Smooth muscle cell (in vitro differentiated cells): ENCODE measurements at regions not wholly inside any gene's neighbourhood (a gene's known extent, or its start where the extent isn't known, plus 50 kb on each side); places are given as distances from the start of the nearest gene placed in this dataset.

Experiments
- DNase-seq: peaks from one replicate; lab custom pipeline; 2025; ENCODE audit not compliant: unreplicated experiment; lab: John Stamatoyannopoulos, UW
- H2AFZ ChIP-seq: fragments of 200-600 bp; sonication (generic); 2 replicates; pipeline ENCODE4 v1.6.0; 2016; ENCODE audit warnings: antibody characterized with exemption, low read depth, mild to moderate bottlenecking
- H3F3A ChIP-seq: fragments of 200-600 bp; sonication (generic); 2 replicates; pipeline ENCODE4 v1.6.0; 2017; ENCODE audit warnings: antibody characterized with exemption, low read depth
- H3K27ac ChIP-seq: fragments of 200-600 bp; sonication (generic); 2 replicates; pipeline ENCODE4 v1.5.1; 2016; ENCODE audit warnings: low read depth, mild to moderate bottlenecking
- H3K27me3 ChIP-seq: fragments of 200-600 bp; sonication (generic); 2 replicates; pipeline ENCODE4 v1.6.1; 2016; ENCODE audit warnings: low read depth, mild to moderate bottlenecking
- H3K36me3 ChIP-seq: fragments of 200-600 bp; sonication (generic); 2 replicates; pipeline ENCODE4 v1.5.1; 2016; ENCODE audit warnings: low read depth
- H3K4me1 ChIP-seq: fragments of 200-600 bp; sonication (generic); 2 replicates; pipeline ENCODE4 v1.5.1; 2016; ENCODE audit warnings: low read depth
- H3K4me2 ChIP-seq: fragments of 200-600 bp; sonication (generic); 2 replicates; pipeline ENCODE4 v1.6.0; 2016; ENCODE audit warnings: mild to moderate bottlenecking
- H3K4me3 ChIP-seq: fragments of 200-600 bp; sonication (generic); 2 replicates; pipeline ENCODE4 v1.5.1; 2016; ENCODE audit warnings: mild to moderate bottlenecking
- H3K79me2 ChIP-seq: fragments of 200-600 bp; sonication (generic); 2 replicates; pipeline ENCODE4 v1.6.0; 2016; ENCODE audit warnings: low read depth, mild to moderate bottlenecking
- H3K9ac ChIP-seq: fragments of 200-600 bp; sonication (generic); 2 replicates; pipeline ENCODE4 v1.6.0; 2016; ENCODE audit warnings: low read depth
- H3K9me3 ChIP-seq: fragments of 200-600 bp; sonication (generic); replicated peaks from 2 replicates; pipeline ENCODE4 v1.5.1; 2016; ENCODE audit warnings: low read depth
- H4K20me1 ChIP-seq: fragments of 200-600 bp; sonication (generic); 2 replicates; pipeline ENCODE4 v1.6.0; 2016; ENCODE audit warnings: low read depth
- WGBS: methylation state at CpG from one replicate; pipeline ENCODE4 v1.1.7; 2016; ENCODE audit warnings: low lambda C conversion rate; 5-methylcytosine and 5-hydroxymethylcytosine counted together
- TF ChIP-seq, protein P1 (sequence below): fragments of 200-600 bp; sonication (generic); IDR thresholded peaks from 2 replicates; pipeline ENCODE4 v1.5.1; 2017; ENCODE audit warnings: borderline replicate concordance, mild to moderate bottlenecking, antibody characterized with exemption; ENCODE audit not compliant: insufficient read depth, poor library complexity, severe bottlenecking

DNA sequence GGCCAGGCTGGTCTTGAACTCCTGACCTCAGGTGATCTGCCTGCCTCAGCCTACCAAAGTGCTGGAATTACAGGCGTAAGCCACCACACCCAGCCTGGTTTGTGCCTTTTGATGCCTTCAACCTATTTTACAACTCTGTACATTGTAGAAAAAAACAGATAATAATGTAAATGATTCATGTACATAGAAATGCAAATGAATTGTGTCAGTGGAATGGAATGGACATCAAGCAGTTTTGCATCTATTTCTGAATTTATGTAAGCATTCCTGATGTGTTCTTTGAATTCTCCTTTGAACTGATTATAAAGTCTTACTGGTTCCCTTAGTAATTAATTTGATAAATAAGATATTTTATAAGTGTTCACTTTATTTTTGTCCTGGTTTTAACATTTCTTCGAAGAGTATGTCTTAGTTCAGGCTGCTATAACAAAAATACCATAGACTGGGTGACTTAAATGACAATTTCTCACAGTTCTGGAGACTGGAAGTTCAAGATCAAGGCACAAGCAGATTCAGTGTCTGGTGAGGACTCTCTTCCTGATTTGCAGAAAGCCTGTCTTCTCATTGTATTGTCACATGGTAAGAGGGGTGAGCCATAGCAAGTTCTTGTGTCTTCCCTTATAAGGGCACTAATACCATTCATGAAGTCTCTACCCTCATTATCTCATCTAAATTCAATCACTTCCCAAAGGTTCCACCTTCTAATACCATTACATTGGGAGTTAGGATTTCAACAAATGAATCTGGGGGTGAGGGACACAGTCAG is 162.2 kb upstream of the S100G start:
- no peak overlapping the region for H3K4me3 ChIP-seq
- WGBS = 93% methylated on average over 2 of the region's 2 CpGs
- TF ChIP-seq, protein P1, sequence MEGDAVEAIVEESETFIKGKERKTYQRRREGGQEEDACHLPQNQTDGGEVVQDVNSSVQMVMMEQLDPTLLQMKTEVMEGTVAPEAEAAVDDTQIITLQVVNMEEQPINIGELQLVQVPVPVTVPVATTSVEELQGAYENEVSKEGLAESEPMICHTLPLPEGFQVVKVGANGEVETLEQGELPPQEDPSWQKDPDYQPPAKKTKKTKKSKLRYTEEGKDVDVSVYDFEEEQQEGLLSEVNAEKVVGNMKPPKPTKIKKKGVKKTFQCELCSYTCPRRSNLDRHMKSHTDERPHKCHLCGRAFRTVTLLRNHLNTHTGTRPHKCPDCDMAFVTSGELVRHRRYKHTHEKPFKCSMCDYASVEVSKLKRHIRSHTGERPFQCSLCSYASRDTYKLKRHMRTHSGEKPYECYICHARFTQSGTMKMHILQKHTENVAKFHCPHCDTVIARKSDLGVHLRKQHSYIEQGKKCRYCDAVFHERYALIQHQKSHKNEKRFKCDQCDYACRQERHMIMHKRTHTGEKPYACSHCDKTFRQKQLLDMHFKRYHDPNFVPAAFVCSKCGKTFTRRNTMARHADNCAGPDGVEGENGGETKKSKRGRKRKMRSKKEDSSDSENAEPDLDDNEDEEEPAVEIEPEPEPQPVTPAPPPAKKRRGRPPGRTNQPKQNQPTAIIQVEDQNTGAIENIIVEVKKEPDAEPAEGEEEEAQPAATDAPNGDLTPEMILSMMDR = no peak
- no peak overlapping the region for H3K9ac ChIP-seq
- no peaks in the 10 kb centered on the region for H3K9me3 ChIP-seq
- H3F3A ChIP-seq = no peaks in the 10 kb centered on the region
- no peak for DNase-seq
- no peaks in the 10 kb centered on the region for H3K79me2 ChIP-seq
- H3K4me2 ChIP-seq = no peak overlapping the region
- no peak overlapping the region for H3K27ac ChIP-seq
- no peak overlapping the region for H2AFZ ChIP-seq
- H3K27me3 ChIP-seq = no peaks in the 10 kb centered on the region
- no peaks in the 10 kb centered on the region for H3K36me3 ChIP-seq
- H3K4me1 ChIP-seq = peaks cover 6% of the 10 kb centered on the region
- no peaks in the 10 kb centered on the region for H4K20me1 ChIP-seq

DNA sequence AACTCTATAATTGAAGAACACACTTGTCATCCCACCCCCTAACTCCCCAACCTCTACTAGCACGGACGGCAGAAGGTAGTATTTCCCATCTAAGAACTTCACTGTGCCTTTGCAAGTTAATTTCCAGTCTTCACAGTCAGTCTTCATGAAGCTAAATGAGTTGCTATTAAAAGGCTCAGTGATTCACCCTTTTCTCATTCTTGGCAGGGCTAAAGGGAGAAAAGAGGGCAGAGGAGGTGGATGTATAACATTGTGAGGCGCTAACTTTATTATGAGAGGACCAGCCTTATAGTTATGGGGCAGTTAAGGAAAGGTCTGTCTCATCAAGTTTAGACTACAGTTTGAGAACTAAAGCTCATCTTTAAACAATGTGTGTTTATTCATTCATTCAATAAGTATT is 161.0 kb upstream of the S100G start:
- TF ChIP-seq, protein P1 = no peak
- Histone ChIP-seq H3K9ac (no peak overlapping the region), H4K20me1 (no peaks in the 10 kb centered on the region), H3K4me2 (no peak overlapping the region), H3K9me3 (no peaks in the 10 kb centered on the region), H3K27ac (no peak overlapping the region), H3K4me3 (no peak overlapping the region), H3K4me1 (peaks cover 6% of the 10 kb centered on the region), H3K27me3 (no peaks in the 10 kb centered on the region), H3K79me2 (no peaks in the 10 kb centered on the region), H3K36me3 (no peaks in the 10 kb centered on the region), H2AFZ (no peak overlapping the region), H3F3A (no peaks in the 10 kb centered on the region)
- 84% methylated on average over 3 of the region's 3 CpGs for WGBS
- DNase-seq = no peak

DNA sequence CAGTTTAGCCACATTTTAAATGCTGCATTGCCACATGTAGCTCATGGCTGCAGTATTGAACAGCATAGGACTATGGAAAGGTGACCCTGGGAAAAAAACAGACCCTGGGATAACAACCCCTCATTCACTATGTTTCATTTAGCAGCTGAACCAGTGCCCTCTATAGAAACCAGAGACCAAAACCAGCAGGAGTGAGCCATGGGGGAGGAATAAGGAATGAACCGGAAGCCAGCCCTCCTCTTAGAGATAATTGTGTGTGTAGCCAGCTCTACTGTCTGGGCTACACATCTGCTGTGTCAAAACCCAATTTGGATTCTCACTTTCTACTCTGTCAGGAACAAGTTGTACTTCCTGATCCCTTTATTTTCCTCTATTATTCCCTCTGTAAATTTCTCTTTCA is 158.5 kb upstream of the S100G start:
- no peaks in the 10 kb centered on the region for H3K36me3 ChIP-seq
- no peak overlapping the region for H3K4me2 ChIP-seq
- no peaks in the 10 kb centered on the region for H3F3A ChIP-seq
- H3K9ac ChIP-seq = no peak overlapping the region
- TF ChIP-seq, protein P1 = no peak
- H3K79me2 ChIP-seq = no peaks in the 10 kb centered on the region
- DNase-seq = no peak
- no peaks in the 10 kb centered on the region for H3K9me3 ChIP-seq
- WGBS = 44% methylated on average over 1 of the region's 1 CpG
- H3K4me3 ChIP-seq = no peak overlapping the region
- peak overlapping the region; percentile 85 for H2AFZ ChIP-seq
- H3K27me3 ChIP-seq = no peaks in the 10 kb centered on the region
- H3K4me1 ChIP-seq = peaks cover 6% of the 10 kb centered on the region
- no peaks in the 10 kb centered on the region for H4K20me1 ChIP-seq
- no peak overlapping the region for H3K27ac ChIP-seq

DNA sequence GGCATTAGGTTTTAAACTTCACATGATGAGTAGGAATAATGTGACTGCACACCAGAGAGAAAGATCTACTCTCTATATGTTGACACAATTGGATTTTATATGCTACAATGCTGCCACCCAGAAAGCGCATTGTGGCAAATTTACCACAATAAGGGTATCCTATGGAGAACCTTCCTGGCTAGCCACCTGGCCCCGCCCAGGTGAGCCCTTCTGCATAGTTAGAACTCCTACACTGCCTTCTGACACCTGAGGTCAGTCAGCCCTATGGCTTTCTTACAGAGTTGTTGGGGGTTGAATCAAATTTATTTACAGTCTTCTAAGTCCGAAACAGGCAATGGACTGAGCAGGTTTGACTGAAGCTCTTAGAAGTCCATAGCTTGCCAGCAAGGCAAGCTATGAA is 153.8 kb upstream of the S100G start:
- Histone ChIP-seq H4K20me1 (no peaks in the 10 kb centered on the region), H3F3A (no peaks in the 10 kb centered on the region), H3K4me3 (no peak overlapping the region), H3K27ac (no peak overlapping the region), H3K27me3 (no peaks in the 10 kb centered on the region), H3K36me3 (no peaks in the 10 kb centered on the region), H2AFZ (no peak overlapping the region), H3K79me2 (no peaks in the 10 kb centered on the region), H3K9ac (no peak overlapping the region), H3K4me2 (no peak overlapping the region), H3K4me1 (peaks cover 6% of the 10 kb centered on the region), H3K9me3 (no peaks in the 10 kb centered on the region)
- TF ChIP-seq, protein P1 = no peak
- DNase-seq = no peak
- 87% methylated on average over 3 of the region's 3 CpGs for WGBS
